ENCODE measurements at regions not wholly inside any gene's neighbourhood (a gene's known extent, or its start where the extent isn't known, plus 50 kb on each side); places are given as distances from the start of the nearest gene placed in this dataset.

GRCh38 chr10:32109603-32110002 lies 53.4 kb upstream of the KIF5B start:
- Histone ChIP-seq H3K9ac (ENCODE audit: insufficient read depth in 1 of 2, low read depth in 2 of 2, low read length in 2 of 2) (no peak overlapping the region), H3K36me3 (ENCODE audit: control insufficient read depth, insufficient read depth, low read length) (no peaks in the 10 kb centered on the region), H3K27ac (ENCODE audit: extremely low read depth, low read depth, low read length) (no peak overlapping the region), H3K4me3 (no peak overlapping the region), H3K4me1 (replicated peaks in 1 of 2; ENCODE audit: control insufficient read depth in 2 of 2, insufficient read depth in 2 of 2, low read length in 2 of 2) (peaks cover 0 to 4% of the 10 kb centered on the region in 2 experiments; a peak in 3 of 5 replicates), H4K20me1 (replicated peaks; ENCODE audit: control insufficient read depth, insufficient read depth, low read length) (no peaks in the 10 kb centered on the region), H3K9me3 (replicated peaks; ENCODE audit: control insufficient read depth, insufficient read depth, low read depth, low read length) (no peaks in the 10 kb centered on the region), H2AFZ (ENCODE audit: low read depth, low read length) (peak overlapping the region; percentile 73; the same call in 1 of the 2 replicates), H3K27me3 (ENCODE audit: control insufficient read depth in 2 of 2, insufficient read depth in 2 of 2, low read length in 2 of 2) (peaks cover 22 to 23% of the 10 kb centered on the region in 2 experiments), H3K79me2 (ENCODE audit: control insufficient read depth, insufficient read depth, low read length) (no peaks in the 10 kb centered on the region), H3K4me2 (ENCODE audit: insufficient read depth, low read length) (no peak overlapping the region), H3K9me1 (ENCODE audit: control insufficient read depth, insufficient read depth, low read length) (no peaks in the 10 kb centered on the region)
- in situ Hi-C loops (cut with MboI) (no loop called here), intact Hi-C loops (cut with micrococcal nuclease) (no loop called here)
- BruUV-seq (replicated peaks) = no TSS peak
- POLR2A ChIA-PET = no interaction called here
- peak; percentile 67 for ATAC-seq
- FAIRE-seq = no peak
- WGBS (ENCODE audit: insufficient coverage, low coverage, missing lambda C conversion rate) = 21% methylated on average over 23 of the region's 24 CpGs
- DNase-seq (ENCODE audit: extremely low read depth in 1 of 4, low spot score in 3 of 4) = peak in 1 of 4 experiments; percentile 24
- CTCF ChIA-PET (ENCODE audit: low intra/inter-chr PET ratio) = no interaction called here
- no peak for TF ChIP-seq YBX1 (IDR thresholded peaks at IDR 0.05)
- TF ChIP-seq ZNF561 (CRISPR knock-in tag; conservative IDR thresholded peaks at IDR 0.05) = no peak
- no peak for TF ChIP-seq CBFB (CRISPR knock-in tag; IDR thresholded peaks at IDR 0.05)
- TF ChIP-seq L3MBTL2 (IDR thresholded peaks at IDR 0.05) = peak; percentile 90
- peak; percentile 83 for TF ChIP-seq MGA (IDR thresholded peaks at IDR 0.05)
- TF ChIP-seq E2F6 (IDR thresholded peaks at IDR 0.05; ENCODE audit: borderline replicate concordance in 1 of 2, extremely low read depth in 1 of 2, insufficient read depth in 1 of 2, insufficient read length in 1 of 2, low read depth in 1 of 2, low read length in 1 of 2, poor library complexity in 1 of 2, severe bottlenecking in 1 of 2) = peak; percentile 51 to 89
- no peak for TF ChIP-seq ELF1 (tag; IDR thresholded peaks at IDR 0.05)
- TF ChIP-seq ZBTB33 (CRISPR knock-in tag; IDR thresholded peaks at IDR 0.05) = peak; percentile 48; the same call in 1 of the 2 replicates

Measured in K562 (cell line).